DMS53 treated with DMSO at 0.1 percent for 48 hours (cell line): ENCODE measurements at regions not wholly inside any gene's neighbourhood (a gene's known extent, or its start where the extent isn't known, plus 50 kb on each side); places are given as distances from the start of the nearest gene placed in this dataset.

ENCODE experiments used
- DNase-seq: peaks from one replicate; lab custom pipeline; 2025; ENCODE audit not compliant: unreplicated experiment; lab: John Stamatoyannopoulos, UW

- no peak for DNase-seq
These were observed 180.6 kb upstream of the SH3BP4 start for GRCh38 chr2:234771176-234771575.

- no peak for DNase-seq
These were observed 181.1 kb upstream of the SH3BP4 start for GRCh38 chr2:234770715-234771141.

- DNase-seq = no peak
These were observed 181.7 kb upstream of the SH3BP4 start for GRCh38 chr2:234770031-234770506.

GRCh38 chr2:234768608-234769196 lies 183.1 kb upstream of the SH3BP4 start:
- DNase-seq = no peak

DNA sequence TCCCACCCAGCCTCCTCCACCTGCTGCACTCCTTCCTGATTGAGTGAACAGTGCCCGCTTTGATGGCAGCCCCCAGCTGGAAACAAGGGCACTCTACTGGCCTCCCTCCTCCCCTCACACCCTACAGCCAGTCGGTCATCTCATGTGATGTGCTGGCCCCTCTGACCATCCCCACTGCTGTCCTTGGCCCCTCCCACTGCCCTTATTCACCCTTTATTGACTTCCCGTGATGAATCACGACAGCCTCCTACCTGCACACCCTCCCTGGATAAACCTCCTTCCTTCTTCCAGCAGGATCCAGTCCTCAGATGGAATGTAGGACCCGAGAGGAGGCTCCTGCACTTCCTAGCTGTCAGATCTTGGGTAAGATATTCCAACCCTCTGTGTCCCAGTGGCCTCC lies 186.5 kb upstream of the SH3BP4 start:
- DNase-seq = no peak

- no peak for DNase-seq
These were observed 187.4 kb upstream of the SH3BP4 start for GRCh38 chr2:234764372-234764771.

DNA sequence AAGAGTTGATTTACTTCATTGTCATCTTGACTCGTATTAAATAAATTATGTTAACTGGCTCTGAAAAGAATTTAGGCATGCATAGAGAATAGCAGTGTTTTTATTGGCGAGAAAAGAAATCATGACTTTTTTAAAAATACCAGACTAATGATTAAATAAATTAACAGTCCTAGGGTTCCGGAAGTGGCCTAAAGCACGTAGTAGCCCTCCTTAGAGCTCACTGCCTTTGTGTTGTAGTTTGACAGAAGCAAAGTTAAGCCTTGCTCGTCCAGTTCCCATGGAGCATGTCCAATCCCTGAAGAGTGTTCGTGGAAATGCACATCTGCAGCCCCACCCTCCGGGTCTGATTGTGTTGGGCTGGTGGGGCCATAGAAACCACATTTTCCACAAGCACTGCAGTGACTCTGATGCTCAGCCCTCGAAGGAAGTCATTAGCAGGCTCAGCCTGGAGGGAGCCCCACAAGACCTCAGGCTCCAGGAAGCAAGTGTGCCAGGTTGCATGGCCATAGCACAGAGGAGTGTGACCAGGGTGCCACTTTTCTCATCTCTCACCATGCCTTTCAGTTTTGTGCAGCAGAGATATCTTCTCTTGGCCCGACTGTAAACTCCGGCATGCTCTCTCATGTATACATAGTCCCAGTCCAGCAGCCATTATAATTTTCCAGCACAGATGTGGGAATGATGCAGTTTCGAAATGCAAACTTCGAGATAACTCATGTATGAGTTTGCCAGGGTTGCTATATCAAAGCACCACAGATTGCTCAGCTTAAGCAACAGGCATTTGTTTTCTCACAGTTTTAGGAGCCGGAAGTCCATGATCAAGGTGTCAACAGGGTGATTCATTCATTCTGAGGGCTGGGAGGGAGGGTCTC lies 188.6 kb upstream of the SH3BP4 start:
- no peak for DNase-seq

DNA sequence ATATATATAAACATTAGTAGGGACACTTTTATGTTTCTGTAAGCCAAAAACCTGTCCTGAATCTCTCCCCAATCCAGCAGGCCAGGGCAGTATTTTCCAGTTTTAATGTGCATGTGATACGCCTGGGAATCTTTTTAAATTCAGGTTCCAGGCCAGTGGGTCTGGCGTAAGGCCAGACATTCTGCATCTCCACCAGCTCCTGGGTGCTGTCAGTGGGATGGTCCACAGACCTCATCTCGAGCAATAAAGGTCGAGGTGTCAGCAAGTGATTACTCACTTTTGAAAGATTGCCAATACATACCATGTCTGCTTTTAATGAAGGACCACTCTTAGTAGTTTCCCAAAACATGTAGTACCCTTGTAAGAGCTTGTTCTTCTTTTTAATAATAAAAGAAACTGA lies 189.9 kb upstream of the SH3BP4 start:
- no peak for DNase-seq

GRCh38 chr2:234754126-234754525 lies 197.7 kb upstream of the SH3BP4 start:
- no peak for DNase-seq

GRCh38 chr2:234753701-234754100 lies 198.1 kb upstream of the SH3BP4 start:
- DNase-seq = no peak

- DNase-seq = no peak
These were observed 198.9 kb upstream of the SH3BP4 start for GRCh38 chr2:234752966-234753365.

- no peak for DNase-seq
These were observed 200.4 kb upstream of the SH3BP4 start for GRCh38 chr2:234751275-234751973.

- DNase-seq = no peak
These were observed 203.8 kb upstream of the SH3BP4 start for GRCh38 chr2:234747833-234748559.

GRCh38 chr2:234747032-234747431 lies 204.8 kb upstream of the SH3BP4 start:
- DNase-seq = no peak

DNA sequence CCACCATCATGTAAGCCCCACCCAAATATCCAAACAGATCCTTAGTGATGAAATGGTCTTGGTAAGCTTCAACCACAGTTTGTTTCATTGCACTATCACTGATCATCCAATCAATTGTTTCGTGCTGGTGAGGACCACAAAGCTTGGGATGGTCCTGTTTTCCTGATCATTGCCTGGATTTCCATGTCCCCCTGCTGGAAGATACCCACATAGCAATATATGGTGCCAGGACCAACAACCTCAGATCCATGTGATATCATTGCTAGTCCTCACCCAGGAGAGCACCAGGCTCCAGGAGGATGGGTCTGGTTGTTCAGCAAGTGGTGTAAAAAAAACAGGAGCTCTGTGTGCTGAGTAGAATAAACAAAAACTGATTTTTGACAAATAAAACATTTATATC lies 206.5 kb upstream of the SH3BP4 start:
- DNase-seq = no peak

DNA sequence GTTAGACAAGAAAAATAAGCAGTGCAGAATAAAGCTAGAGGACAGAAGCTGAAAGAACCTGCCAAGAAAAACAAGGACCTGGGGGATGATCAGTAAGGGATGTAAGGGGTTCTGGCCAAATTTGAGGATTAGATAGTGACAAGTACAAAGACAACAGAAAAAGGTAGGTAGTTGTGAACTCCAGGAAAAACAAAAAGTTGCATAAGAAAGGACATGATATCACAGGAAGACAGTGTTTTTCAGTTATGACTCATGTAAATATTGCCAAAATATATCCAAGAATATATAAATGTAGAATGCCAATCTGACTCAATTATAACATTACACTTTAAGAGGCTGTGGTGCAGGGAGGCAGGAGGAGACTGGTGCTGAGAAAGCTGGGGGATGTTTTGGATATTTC lies 209.8 kb upstream of the SH3BP4 start:
- DNase-seq = no peak

DNA sequence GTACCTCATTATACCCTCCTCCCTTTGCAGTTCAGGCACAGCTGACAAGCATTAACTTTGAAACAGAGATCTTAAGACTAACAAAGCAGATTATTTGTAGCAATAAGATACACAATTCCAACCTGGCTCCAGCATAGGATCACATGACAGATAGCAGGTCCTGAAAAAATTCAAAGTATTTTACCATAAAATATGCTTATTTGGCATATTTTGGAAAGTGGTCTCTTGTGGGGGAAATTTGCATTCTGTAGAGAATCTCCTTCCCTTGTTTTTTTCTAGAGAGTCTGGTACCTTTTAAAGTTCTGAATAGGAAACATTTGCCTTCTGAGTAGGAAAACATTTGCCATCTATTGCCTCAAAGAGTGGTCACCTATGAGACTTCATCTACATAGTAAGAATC lies 212.8 kb upstream of the SH3BP4 start:
- DNase-seq = no peak

GRCh38 chr2:234735829-234736228 lies 216.0 kb upstream of the SH3BP4 start:
- DNase-seq = no peak

- no peak for DNase-seq
These were observed 217.8 kb upstream of the SH3BP4 start for GRCh38 chr2:234733795-234734600.

DNA sequence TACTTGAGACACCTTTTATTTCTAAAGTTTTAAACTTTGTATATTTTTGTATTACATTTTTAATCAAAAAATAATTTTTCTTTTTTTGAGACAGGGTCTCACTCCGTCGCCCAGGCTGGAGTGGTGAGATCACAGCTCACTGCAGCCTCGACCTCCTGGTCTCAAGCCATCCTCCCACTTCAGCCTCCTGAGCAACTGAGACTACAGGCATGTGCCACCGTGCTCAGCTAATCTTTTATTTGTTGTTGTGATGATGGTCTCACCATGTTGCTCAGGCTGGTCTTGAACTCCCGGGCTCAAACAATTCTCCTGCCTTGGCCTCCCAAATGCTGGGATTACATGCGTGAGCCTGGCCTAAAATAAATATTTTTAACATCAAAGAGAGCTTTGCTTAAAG lies 218.7 kb upstream of the SH3BP4 start:
- DNase-seq = no peak
